ENCODE measurements at regions not wholly inside any gene's neighbourhood (a gene's known extent, or its start where the extent isn't known, plus 50 kb on each side); places are given as distances from the start of the nearest gene placed in this dataset.

- H3K27ac ChIP-seq, result no peak overlapping the region
- TF ChIP-seq ZFX (IDR thresholded peaks at IDR 0.05; ENCODE audit: borderline replicate concordance) (no peak), CTCF (IDR thresholded peaks at IDR 0.05) (no peak)
These were observed 536.8 kb downstream of the NPIPA7 start for GRCh38 chr16:16915771-16916170.

- no peak for TF ChIP-seq CTCF (IDR thresholded peaks at IDR 0.05)
- TF ChIP-seq ZFX (IDR thresholded peaks at IDR 0.05; ENCODE audit: borderline replicate concordance), result no peak
- no peak overlapping the region for H3K27ac ChIP-seq
These were observed 538.3 kb downstream of the NPIPA7 start for GRCh38 chr16:16917191-16917785.

- TF ChIP-seq CTCF (IDR thresholded peaks at IDR 0.05), result no peak
- TF ChIP-seq ZFX (IDR thresholded peaks at IDR 0.05; ENCODE audit: borderline replicate concordance), result no peak
- no peak overlapping the region for H3K27ac ChIP-seq
These were observed 544.5 kb downstream of the NPIPA7 start for GRCh38 chr16:16923479-16923878.

- H3K27ac ChIP-seq, result no peak overlapping the region
- TF ChIP-seq CTCF (IDR thresholded peaks at IDR 0.05), result no peak
- TF ChIP-seq ZFX (IDR thresholded peaks at IDR 0.05; ENCODE audit: borderline replicate concordance), result no peak
These were observed 545.7 kb downstream of the NPIPA7 start for GRCh38 chr16:16924613-16925012.

- no peak for TF ChIP-seq CTCF (IDR thresholded peaks at IDR 0.05)
- TF ChIP-seq ZFX (IDR thresholded peaks at IDR 0.05; ENCODE audit: borderline replicate concordance), result no peak
- no peak overlapping the region for H3K27ac ChIP-seq
These were observed 545.3 kb downstream of the XYLT1 start for GRCh38 chr16:16925432-16925831.

GRCh38 chr16:16928532-16929109 is 542.1 kb downstream of the XYLT1 start:
- TF ChIP-seq ZFX (IDR thresholded peaks at IDR 0.05; ENCODE audit: borderline replicate concordance) (no peak), CTCF (IDR thresholded peaks at IDR 0.05) (no peak)
- H3K27ac ChIP-seq, result no peak overlapping the region

- no peak for TF ChIP-seq CTCF (IDR thresholded peaks at IDR 0.05)
- H3K27ac ChIP-seq, result no peak overlapping the region
These were observed 540.3 kb downstream of the XYLT1 start for GRCh38 chr16:16930309-16931000.
